Right lung (tissue), 2 donors: ENCODE measurements at regions not wholly inside any gene's neighbourhood (a gene's known extent, or its start where the extent isn't known, plus 50 kb on each side); places are given as distances from the start of the nearest gene placed in this dataset.
"Not testable (repeated sequence)": the region's sequence is repeated elsewhere in the genome, so short reads cannot be mapped to it uniquely, and the experiment has no call there.

ENCODE experiments used
- DNase-seq, 2 donors: peaks; one replicate each; pipeline ENCODE4 v3.0.0-alpha.2; 2013

GRCh38 chr2:91742973-91743490 lies 3051.6 kb downstream of the RPIA start:
- DNase-seq = not testable (repeated sequence)

- DNase-seq = not testable (repeated sequence)
Measured at GRCh38 chr2:91743910-91744309, 3052.4 kb downstream of the RPIA start.

- not testable (repeated sequence) for DNase-seq
Measured at GRCh38 chr2:91744700-91745141, 3053.2 kb downstream of the RPIA start.

GRCh38 chr2:91748902-91749301 lies 3057.4 kb downstream of the RPIA start:
- DNase-seq = no peak

- DNase-seq = not testable (repeated sequence)
Measured at GRCh38 chr2:91749665-91750064, 3058.2 kb downstream of the RPIA start.

- DNase-seq = not testable (repeated sequence)
Measured at GRCh38 chr2:91759361-91759941, 3068.0 kb downstream of the RPIA start.

GRCh38 chr2:91760672-91761071 lies 3069.2 kb downstream of the RPIA start:
- DNase-seq = not testable (repeated sequence)

- not testable (repeated sequence) for DNase-seq
Measured at GRCh38 chr2:91762312-91762711, 3070.8 kb downstream of the RPIA start.

- not testable (repeated sequence) for DNase-seq
Measured at GRCh38 chr2:91763710-91764109, 3072.2 kb downstream of the RPIA start.

GRCh38 chr2:91764581-91765002 lies 3073.1 kb downstream of the RPIA start:
- peak in 1 of 2 donors; percentile 1 for DNase-seq

- DNase-seq = not testable (repeated sequence)
Measured at GRCh38 chr2:91765018-91765754, 3073.7 kb downstream of the RPIA start.

- not testable (repeated sequence) for DNase-seq
Measured at GRCh38 chr2:91766349-91767048, 3075.0 kb downstream of the RPIA start.

GRCh38 chr2:91768301-91768700 lies 3076.8 kb downstream of the RPIA start:
- not testable (repeated sequence) for DNase-seq

GRCh38 chr2:91768997-91769396 lies 3077.5 kb downstream of the RPIA start:
- not testable (repeated sequence) for DNase-seq

- DNase-seq = not testable (repeated sequence)
Measured at GRCh38 chr2:91770046-91770575, 3078.6 kb downstream of the RPIA start.

GRCh38 chr2:91771604-91772003 lies 3080.1 kb downstream of the RPIA start:
- not testable (repeated sequence) for DNase-seq

GRCh38 chr2:91772240-91772937 lies 3080.9 kb downstream of the RPIA start:
- DNase-seq = not testable (repeated sequence)

GRCh38 chr2:91773810-91774209 lies 3082.3 kb downstream of the RPIA start:
- not testable (repeated sequence) for DNase-seq

- not testable (repeated sequence) for DNase-seq
Measured at GRCh38 chr2:91775193-91775592, 3083.7 kb downstream of the RPIA start.

- not testable (repeated sequence) for DNase-seq
Measured at GRCh38 chr2:91780324-91780723, 3088.9 kb downstream of the RPIA start.

- not testable (repeated sequence) for DNase-seq
Measured at GRCh38 chr2:91809391-91809790, 3061.8 kb upstream of the TEKT4 start.
